Immature natural killer cell (primary cell): ENCODE measurements at regions not wholly inside any gene's neighbourhood (a gene's known extent, or its start where the extent isn't known, plus 50 kb on each side); places are given as distances from the start of the nearest gene placed in this dataset.

Experiments
- DNase-seq, 3 donors: peaks; one replicate each; pipeline ENCODE4 v3.0.0; 2022; ENCODE audit warnings: mixed read lengths in 1 of 3
- H3K27ac Mint-ChIP-seq, 6 donors: one replicate each; pipeline ENCODE4 v1.8.0; 2020; ENCODE audit warnings: mixed read lengths in 6 of 6, mild to moderate bottlenecking in 5 of 6, inconsistent platforms in 4 of 6, moderate library complexity in 3 of 6
- H3K27me3 Mint-ChIP-seq, 3 donors: one replicate each; pipeline ENCODE4 v1.8.0; 2020 to 2021; ENCODE audit warnings: low read depth in 3 of 3, mild to moderate bottlenecking in 3 of 3, mixed read lengths in 3 of 3, moderate library complexity in 3 of 3, inconsistent platforms in 1 of 3
- H3K36me3 Mint-ChIP-seq, 3 donors: one replicate each; pipeline ENCODE4 v1.8.0; 2020; ENCODE audit warnings: mixed read lengths in 3 of 3, inconsistent platforms in 2 of 3, mild to moderate bottlenecking in 2 of 3
- H3K4me1 Mint-ChIP-seq, 2 donors: one replicate each; pipeline ENCODE4 v1.8.0; 2020; ENCODE audit warnings: inconsistent platforms in 2 of 2, mild to moderate bottlenecking in 2 of 2, mixed read lengths in 2 of 2, moderate library complexity in 1 of 2
- H3K4me3 Mint-ChIP-seq, 5 donors: one replicate each; pipeline ENCODE4 v1.8.0; 2020; ENCODE audit warnings: mild to moderate bottlenecking in 5 of 5, mixed read lengths in 5 of 5, inconsistent platforms in 3 of 5, moderate library complexity in 3 of 5
- H3K9me3 Mint-ChIP-seq, 6 donors: one replicate each; pipeline ENCODE4 v1.8.0; 2020; ENCODE audit warnings: mild to moderate bottlenecking in 6 of 6, mixed read lengths in 6 of 6, inconsistent platforms in 4 of 6, moderate library complexity in 3 of 6

- Mint-ChIP-seq H3K27ac (no peak overlapping the region), H3K36me3 (no peaks in the 10 kb centered on the region), H3K9me3 (peaks cover 2 to 23% (median 4%) of the 10 kb centered on the region in 6 donors), H3K4me3 (no peak overlapping the region), H3K27me3 (no peaks in the 10 kb centered on the region), H3K4me1 (no peaks in the 10 kb centered on the region)
- no peak for DNase-seq
These were observed 315.8 kb upstream of the CDIN1 start for GRCh38 chr15:36263666-36264065.

GRCh38 chr15:36265422-36265821 lies 314.0 kb upstream of the CDIN1 start:
- no peaks in the 10 kb centered on the region for H3K36me3 Mint-ChIP-seq
- DNase-seq: no peak
- H3K27me3 Mint-ChIP-seq: no peaks in the 10 kb centered on the region
- H3K27ac Mint-ChIP-seq: no peak overlapping the region
- H3K4me3 Mint-ChIP-seq: no peak overlapping the region
- no peaks in the 10 kb centered on the region for H3K4me1 Mint-ChIP-seq
- H3K9me3 Mint-ChIP-seq: peaks cover 2 to 27% (median 4%) of the 10 kb centered on the region in 6 donors

- Mint-ChIP-seq H3K27me3 (peaks cover 0 to 3% (median 0%) of the 10 kb centered on the region in 3 donors), H3K9me3 (peaks cover 0 to 38% (median 10%) of the 10 kb centered on the region in 6 donors)
These were observed 308.4 kb upstream of the CDIN1 start for GRCh38 chr15:36271048-36271447.

GRCh38 chr15:36275656-36276055 lies 303.8 kb upstream of the CDIN1 start:
- Mint-ChIP-seq H3K27me3 (peaks cover 0 to 5% (median 0%) of the 10 kb centered on the region in 3 donors), H3K4me3 (no peak overlapping the region), H3K4me1 (no peaks in the 10 kb centered on the region), H3K27ac (no peak overlapping the region), H3K9me3 (peaks cover 7 to 59% (median 16%) of the 10 kb centered on the region in 6 donors), H3K36me3 (peaks cover 0 to 3% (median 0%) of the 10 kb centered on the region in 3 donors)
- DNase-seq: no peak

More at GRCh38 chr15:36271048-36271447, 308.4 kb upstream of the CDIN1 start:
- no peak overlapping the region for H3K4me3 Mint-ChIP-seq
- no peaks in the 10 kb centered on the region for H3K4me1 Mint-ChIP-seq
- no peak for DNase-seq
- no peak overlapping the region for H3K27ac Mint-ChIP-seq
- peaks cover 0 to 3% (median 0%) of the 10 kb centered on the region in 3 donors for H3K36me3 Mint-ChIP-seq

GRCh38 chr15:36278219-36278618 lies 301.2 kb upstream of the CDIN1 start:
- H3K27ac Mint-ChIP-seq: no peak overlapping the region
- H3K27me3 Mint-ChIP-seq: peaks cover 0 to 2% (median 0%) of the 10 kb centered on the region in 3 donors
- H3K9me3 Mint-ChIP-seq: peaks cover 7 to 59% (median 10%) of the 10 kb centered on the region in 6 donors
- no peaks in the 10 kb centered on the region for H3K4me1 Mint-ChIP-seq
- no peak for DNase-seq
- H3K36me3 Mint-ChIP-seq: no peaks in the 10 kb centered on the region
- no peak overlapping the region for H3K4me3 Mint-ChIP-seq

- Mint-ChIP-seq H3K4me1 (no peaks in the 10 kb centered on the region), H3K9me3 (peaks cover 8 to 33% (median 16%) of the 10 kb centered on the region in 6 donors), H3K27me3 (peaks cover 0 to 2% (median 0%) of the 10 kb centered on the region in 3 donors), H3K27ac (no peak overlapping the region), H3K4me3 (no peak overlapping the region), H3K36me3 (no peaks in the 10 kb centered on the region)
- DNase-seq: no peak
These were observed 296.6 kb upstream of the CDIN1 start for GRCh38 chr15:36282821-36283220.

- Mint-ChIP-seq H3K9me3 (peaks cover 4 to 21% (median 15%) of the 10 kb centered on the region in 6 donors), H3K4me3 (no peak overlapping the region), H3K27ac (no peak overlapping the region), H3K36me3 (no peaks in the 10 kb centered on the region), H3K27me3 (peaks cover 0 to 2% (median 0%) of the 10 kb centered on the region in 3 donors), H3K4me1 (no peaks in the 10 kb centered on the region)
- no peak for DNase-seq
These were observed 294.5 kb upstream of the CDIN1 start for GRCh38 chr15:36284911-36285310.

- H3K36me3 Mint-ChIP-seq: no peaks in the 10 kb centered on the region
- peaks cover 5 to 20% (median 12%) of the 10 kb centered on the region in 6 donors for H3K9me3 Mint-ChIP-seq
- H3K4me1 Mint-ChIP-seq: no peaks in the 10 kb centered on the region
- no peak for DNase-seq
- H3K27ac Mint-ChIP-seq: no peak overlapping the region
- no peak overlapping the region for H3K4me3 Mint-ChIP-seq
- H3K27me3 Mint-ChIP-seq: peaks cover 0 to 2% (median 0%) of the 10 kb centered on the region in 3 donors
These were observed 287.9 kb upstream of the CDIN1 start for GRCh38 chr15:36291501-36291900.

- no peak overlapping the region for H3K27ac Mint-ChIP-seq
- peaks cover 0 to 13% (median 7%) of the 10 kb centered on the region in 6 donors for H3K9me3 Mint-ChIP-seq
- H3K36me3 Mint-ChIP-seq: no peaks in the 10 kb centered on the region
- H3K4me3 Mint-ChIP-seq: no peak overlapping the region
- no peaks in the 10 kb centered on the region for H3K4me1 Mint-ChIP-seq
- no peak for DNase-seq
- no peaks in the 10 kb centered on the region for H3K27me3 Mint-ChIP-seq
These were observed 285.1 kb upstream of the CDIN1 start for GRCh38 chr15:36294359-36294758.

- H3K9me3 Mint-ChIP-seq: peaks cover 2 to 19% (median 7%) of the 10 kb centered on the region in 6 donors
- no peak for DNase-seq
- no peaks in the 10 kb centered on the region for H3K36me3 Mint-ChIP-seq
- peaks cover 0 to 2% (median 0%) of the 10 kb centered on the region in 3 donors for H3K27me3 Mint-ChIP-seq
- no peaks in the 10 kb centered on the region for H3K4me1 Mint-ChIP-seq
- H3K27ac Mint-ChIP-seq: no peak overlapping the region
- H3K4me3 Mint-ChIP-seq: no peak overlapping the region
These were observed 277.5 kb upstream of the CDIN1 start for GRCh38 chr15:36301947-36302346.

GRCh38 chr15:36313021-36313420 lies 266.4 kb upstream of the CDIN1 start:
- DNase-seq: no peak
- H3K4me3 Mint-ChIP-seq: no peak overlapping the region
- H3K27me3 Mint-ChIP-seq: no peaks in the 10 kb centered on the region
- H3K36me3 Mint-ChIP-seq: no peaks in the 10 kb centered on the region
- no peaks in the 10 kb centered on the region for H3K4me1 Mint-ChIP-seq
- H3K9me3 Mint-ChIP-seq: peaks cover 0 to 24% (median 3%) of the 10 kb centered on the region in 6 donors
- no peak overlapping the region for H3K27ac Mint-ChIP-seq

GRCh38 chr15:36313736-36314280 lies 265.6 kb upstream of the CDIN1 start:
- H3K36me3 Mint-ChIP-seq: no peaks in the 10 kb centered on the region
- H3K27me3 Mint-ChIP-seq: no peaks in the 10 kb centered on the region
- H3K4me3 Mint-ChIP-seq: no peak overlapping the region
- H3K9me3 Mint-ChIP-seq: peaks cover 0 to 21% (median 3%) of the 10 kb centered on the region in 6 donors
- H3K27ac Mint-ChIP-seq: no peak overlapping the region
- no peaks in the 10 kb centered on the region for H3K4me1 Mint-ChIP-seq
- DNase-seq: no peak

GRCh38 chr15:36315649-36316048 lies 263.8 kb upstream of the CDIN1 start:
- no peaks in the 10 kb centered on the region for H3K36me3 Mint-ChIP-seq

GRCh38 chr15:36323615-36324014 lies 255.8 kb upstream of the CDIN1 start:
- peaks cover 0 to 1% (median 0%) of the 10 kb centered on the region in 3 donors for H3K27me3 Mint-ChIP-seq
- H3K4me1 Mint-ChIP-seq: no peaks in the 10 kb centered on the region
- peaks cover 4 to 32% (median 19%) of the 10 kb centered on the region in 6 donors for H3K9me3 Mint-ChIP-seq
- H3K4me3 Mint-ChIP-seq: no peak overlapping the region
- no peaks in the 10 kb centered on the region for H3K36me3 Mint-ChIP-seq
- H3K27ac Mint-ChIP-seq: no peak overlapping the region
- DNase-seq: no peak

More at GRCh38 chr15:36315649-36316048, 263.8 kb upstream of the CDIN1 start:
- Mint-ChIP-seq H3K9me3 (peaks cover 2 to 18% (median 5%) of the 10 kb centered on the region in 6 donors), H3K4me1 (no peaks in the 10 kb centered on the region), H3K27me3 (peaks cover 0 to 1% (median 0%) of the 10 kb centered on the region in 3 donors), H3K27ac (no peak overlapping the region), H3K4me3 (no peak overlapping the region)
- no peak for DNase-seq

- DNase-seq: no peak
- H3K27me3 Mint-ChIP-seq: no peaks in the 10 kb centered on the region
- H3K27ac Mint-ChIP-seq: no peak overlapping the region
- no peaks in the 10 kb centered on the region for H3K4me1 Mint-ChIP-seq
- H3K4me3 Mint-ChIP-seq: no peak overlapping the region
- H3K36me3 Mint-ChIP-seq: no peaks in the 10 kb centered on the region
- peaks cover 2 to 36% (median 17%) of the 10 kb centered on the region in 6 donors for H3K9me3 Mint-ChIP-seq
These were observed 254.2 kb upstream of the CDIN1 start for GRCh38 chr15:36325206-36325605.
